22Rv1 (cell line): ENCODE measurements at regions not wholly inside any gene's neighbourhood (a gene's known extent, or its start where the extent isn't known, plus 50 kb on each side); places are given as distances from the start of the nearest gene placed in this dataset.

Experiments used
- CTCF ChIP-seq: fragments of 450-650 bp; IDR thresholded peaks from 2 replicates; pipeline ENCODE4 v1.5.1; 2017; ENCODE audit warnings: mild to moderate bottlenecking
- ZFX ChIP-seq: fragments of 450-650 bp; IDR thresholded peaks from 2 replicates; pipeline ENCODE4 v1.6.1; 2017; ENCODE audit warnings: antibody characterized with exemption, borderline replicate concordance

GRCh38 chr17:12509801-12510200, 155.9 kb upstream of the MYOCD start:
- TF ChIP-seq CTCF (no peak), ZFX (no peak)
